Stomach (tissue), 4 donors: ENCODE measurements at regions not wholly inside any gene's neighbourhood (a gene's known extent, or its start where the extent isn't known, plus 50 kb on each side); places are given as distances from the start of the nearest gene placed in this dataset.

ENCODE experiments used
- CTCF ChIP-seq, 7 experiments: fragments of 450-650 bp in 4 of 7; fragments of 200-600 bp in 3 of 7; sonication (generic) in 3 of 7; IDR thresholded peaks; one replicate each; pipeline ENCODE4 v1.5.1; 2016 to 2019; ENCODE audit warnings: antibody characterized with exemption in 7 of 7, control low read depth in 2 of 7, mild to moderate bottlenecking in 1 of 7
- POLR2A ChIP-seq, 4 donors: fragments of 450-650 bp; IDR thresholded peaks; one replicate each; pipeline ENCODE4 v1.6.1; 2016; ENCODE audit warnings: antibody characterized with exemption in 4 of 4, control low read depth in 2 of 4, mild to moderate bottlenecking in 1 of 4, moderate library complexity in 1 of 4

GRCh38 chr17:64780096-64781013 is 118.2 kb upstream of the SMURF2 start:
- TF ChIP-seq CTCF (IDR thresholded peaks at IDR 0.05) = no peak
- TF ChIP-seq POLR2A (IDR thresholded peaks at IDR 0.05) = no peak
